ENCODE measurements at regions not wholly inside any gene's neighbourhood (a gene's known extent, or its start where the extent isn't known, plus 50 kb on each side); places are given as distances from the start of the nearest gene placed in this dataset.

- TF ChIP-seq AR (CRISPR knock-in tag; IDR thresholded peaks at IDR 0.05) (no peak), ZNF512 (CRISPR knock-in tag; IDR thresholded peaks at IDR 0.05; ENCODE audit: borderline replicate concordance) (no peak), NFATC4 (CRISPR knock-in tag; IDR thresholded peaks at IDR 0.05) (no peak), EMX1 (CRISPR knock-in tag; IDR thresholded peaks at IDR 0.05) (no peak), GRHL2 (CRISPR knock-in tag; IDR thresholded peaks at IDR 0.05; ENCODE audit: insufficient replicate concordance, severe bottlenecking) (no peak), CREM (CRISPR knock-in tag; IDR thresholded peaks at IDR 0.05) (no peak)
- TF ChIP-seq, protein P1, sequence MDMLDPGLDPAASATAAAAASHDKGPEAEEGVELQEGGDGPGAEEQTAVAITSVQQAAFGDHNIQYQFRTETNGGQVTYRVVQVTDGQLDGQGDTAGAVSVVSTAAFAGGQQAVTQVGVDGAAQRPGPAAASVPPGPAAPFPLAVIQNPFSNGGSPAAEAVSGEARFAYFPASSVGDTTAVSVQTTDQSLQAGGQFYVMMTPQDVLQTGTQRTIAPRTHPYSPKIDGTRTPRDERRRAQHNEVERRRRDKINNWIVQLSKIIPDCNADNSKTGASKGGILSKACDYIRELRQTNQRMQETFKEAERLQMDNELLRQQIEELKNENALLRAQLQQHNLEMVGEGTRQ (CRISPR knock-in tag; IDR thresholded peaks at IDR 0.05): no peak
- TF ChIP-seq, protein P2, sequence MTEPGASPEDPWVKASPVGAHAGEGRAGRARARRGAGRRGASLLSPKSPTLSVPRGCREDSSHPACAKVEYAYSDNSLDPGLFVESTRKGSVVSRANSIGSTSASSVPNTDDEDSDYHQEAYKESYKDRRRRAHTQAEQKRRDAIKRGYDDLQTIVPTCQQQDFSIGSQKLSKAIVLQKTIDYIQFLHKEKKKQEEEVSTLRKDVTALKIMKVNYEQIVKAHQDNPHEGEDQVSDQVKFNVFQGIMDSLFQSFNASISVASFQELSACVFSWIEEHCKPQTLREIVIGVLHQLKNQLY (CRISPR knock-in tag; IDR thresholded peaks at IDR 0.05): no peak
These were observed 283.8 kb downstream of the PTEN start (continued) for GRCh38 chr10:88147000-88147798.

DNA sequence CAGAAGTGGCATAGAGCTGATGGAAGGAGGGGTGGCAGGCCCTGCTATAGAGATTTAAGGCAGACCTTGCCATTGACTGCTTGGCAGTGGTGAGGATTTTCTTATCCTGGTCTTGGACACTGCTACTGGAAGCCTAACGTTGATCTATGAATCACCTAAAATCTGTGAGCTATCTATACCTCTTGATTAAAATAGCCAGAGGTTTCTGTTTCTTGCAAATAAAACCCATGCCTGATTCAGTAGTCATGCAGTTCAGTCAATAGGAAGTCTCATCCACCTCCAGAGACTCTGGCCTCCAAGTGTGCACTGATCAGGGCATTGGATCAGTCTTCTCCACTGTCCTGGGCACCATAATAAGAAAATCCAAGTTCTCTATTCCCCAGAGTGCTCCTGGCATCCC, 286.5 kb downstream of the PTEN start:
- Mint-ChIP-seq H3K4me1 (0 out of 2 replicates have a peak, but pooled peaks cover 6% of the 10 kb centered on the region), H3K36me3 (0 out of 2 replicates have a peak, but pooled peaks cover 2% of the 10 kb centered on the region), H3K27ac (no peak overlapping the region), H3K4me3 (no peak overlapping the region), H3K9me3 (peaks cover 7% of the 10 kb centered on the region), H3K27me3 (ENCODE audit: low read depth) (no peaks in the 10 kb centered on the region)
- DNase-seq (ENCODE audit: low spot score): no peak
- CTCF ChIA-PET: no interaction called here
- POLR2A ChIA-PET: no interaction called here
- TF ChIP-seq ZNF317 (CRISPR knock-in tag; IDR thresholded peaks at IDR 0.05; ENCODE audit: borderline replicate concordance, low read depth): no peak
- no peak for TF ChIP-seq ZNF512 (CRISPR knock-in tag; IDR thresholded peaks at IDR 0.05; ENCODE audit: borderline replicate concordance)
- no peak for TF ChIP-seq ZNF416 (CRISPR knock-in tag; IDR thresholded peaks at IDR 0.05)
- no peak for TF ChIP-seq GTF2I (CRISPR knock-in tag; conservative IDR thresholded peaks at IDR 0.05)
- no peak for TF ChIP-seq ZNF532 (CRISPR knock-in tag; IDR thresholded peaks at IDR 0.05; ENCODE audit: borderline replicate concordance)
- no peak for TF ChIP-seq ZNF396 (CRISPR knock-in tag; IDR thresholded peaks at IDR 0.05; ENCODE audit: borderline replicate concordance)
- TF ChIP-seq CREB1 (CRISPR knock-in tag; IDR thresholded peaks at IDR 0.05): no peak
- no peak for TF ChIP-seq TEAD1 (CRISPR knock-in tag; IDR thresholded peaks at IDR 0.05)
- ATAC-seq: no peak
